CD4-positive, CD25-positive, alpha-beta regulatory T cell (primary cell): ENCODE measurements at regions not wholly inside any gene's neighbourhood (a gene's known extent, or its start where the extent isn't known, plus 50 kb on each side); places are given as distances from the start of the nearest gene placed in this dataset.

Experiments
- ATAC-seq, 2 donors: fragments of 150-1000 bp; cut with Tn5 transposase; one replicate each; pipeline ENCODE4 v1.10.0; 2021; ENCODE audit warnings: low read depth in 2 of 2, moderate number of reproducible peaks in 2 of 2, moderate library complexity in 1 of 2
- DNase-seq, 3 donors: peaks; one replicate each; pipeline versions ENCODE4 v3.0.0 to v3.0.0-alpha.2; 2012 to 2022; ENCODE audit warnings: mixed read lengths in 1 of 3
- H3K27ac ChIP-seq: one replicate; pipeline ENCODE4 v1.7.0; 2013; ENCODE audit warnings: mild to moderate bottlenecking, low read length; ENCODE audit not compliant: insufficient read depth, poor library complexity, severe bottlenecking
- H3K27me3 ChIP-seq: one replicate; pipeline ENCODE4 v1.7.0; 2013; ENCODE audit warnings: low read length; ENCODE audit not compliant: control insufficient read depth, insufficient read depth
- H3K36me3 ChIP-seq: one replicate; pipeline ENCODE4 v1.7.0; 2013; ENCODE audit warnings: mild to moderate bottlenecking, low read length, moderate library complexity; ENCODE audit not compliant: control insufficient read depth, insufficient read depth
- H3K4me1 ChIP-seq: 2 replicates; pipeline ENCODE4 v1.7.0; 2013; ENCODE audit warnings: mild to moderate bottlenecking, low read length; ENCODE audit not compliant: insufficient read depth, control insufficient read depth, poor library complexity, severe bottlenecking
- H3K4me3 ChIP-seq: one replicate; pipeline ENCODE4 v1.7.0; 2013; ENCODE audit warnings: low read depth, mild to moderate bottlenecking, low read length, moderate library complexity
- H3K9me3 ChIP-seq, 2 experiments: 1 replicate in 1 of 2; 2 replicates in 1 of 2; pipeline ENCODE4 v1.7.0; 2013; ENCODE audit warnings: low read length in 2 of 2, mild to moderate bottlenecking in 1 of 2, moderate library complexity in 1 of 2; ENCODE audit not compliant: control insufficient read depth in 2 of 2
- H3K27ac Mint-ChIP-seq, 3 donors: one replicate each; pipeline ENCODE4 v1.8.0; 2020 to 2022; ENCODE audit warnings: mild to moderate bottlenecking in 3 of 3, mixed read lengths in 3 of 3, moderate library complexity in 2 of 3
- H3K27me3 Mint-ChIP-seq: one replicate; pipeline ENCODE4 v1.8.0; 2022; ENCODE audit warnings: mild to moderate bottlenecking, mixed read lengths
- H3K36me3 Mint-ChIP-seq: one replicate; pipeline ENCODE4 v1.8.0; 2020; ENCODE audit warnings: mixed read lengths
- H3K4me1 Mint-ChIP-seq, 4 donors: one replicate each; pipeline ENCODE4 v1.8.0; 2020 to 2022; ENCODE audit warnings: mixed read lengths in 4 of 4, mild to moderate bottlenecking in 1 of 4
- H3K4me3 Mint-ChIP-seq, 4 donors: one replicate each; pipeline ENCODE4 v1.8.0; 2020 to 2022; ENCODE audit warnings: mild to moderate bottlenecking in 4 of 4, mixed read lengths in 4 of 4, moderate library complexity in 3 of 4
- H3K9me3 Mint-ChIP-seq, 7 donors: one replicate each; pipeline ENCODE4 v1.8.0; 2020 to 2022; ENCODE audit warnings: mixed read lengths in 7 of 7, mild to moderate bottlenecking in 3 of 7, moderate library complexity in 2 of 7

DNA sequence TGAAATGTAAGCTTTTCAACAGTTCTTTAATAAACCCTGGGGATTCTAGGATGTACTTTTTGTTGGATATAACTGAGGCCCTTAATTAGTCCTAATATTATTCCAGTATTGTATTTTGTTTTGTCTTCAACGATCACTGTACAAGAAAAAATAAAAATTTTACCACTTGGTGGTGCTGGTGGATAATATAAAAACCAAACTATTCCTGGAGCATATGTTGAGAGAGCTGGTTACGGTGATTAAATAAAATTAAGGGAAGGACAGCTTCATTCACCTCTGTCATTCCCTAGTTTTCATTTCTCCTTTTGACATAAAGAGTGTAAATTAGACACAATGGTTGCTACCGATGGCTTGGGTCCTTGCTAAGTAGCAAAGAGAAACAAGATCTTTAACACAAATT is 598.6 kb upstream of the PCDH20 start:
- H3K36me3 ChIP-seq, result no peaks in the 10 kb centered on the region
- DNase-seq (no peak), ATAC-seq (no peak)
- no peaks in the 10 kb centered on the region for H3K4me1 Mint-ChIP-seq
- no peak overlapping the region for H3K27ac ChIP-seq
- no peaks in the 10 kb centered on the region for H3K27me3 ChIP-seq
- no peak overlapping the region for H3K4me3 ChIP-seq
- no peaks in the 10 kb centered on the region for H3K27me3 Mint-ChIP-seq
- H3K4me3 Mint-ChIP-seq, result no peak overlapping the region
- no peaks in the 10 kb centered on the region for H3K9me3 ChIP-seq
- H3K9me3 Mint-ChIP-seq, result peaks cover 0 to 6% (median 2%) of the 10 kb centered on the region in 7 donors
- no peaks in the 10 kb centered on the region for H3K4me1 ChIP-seq
- no peaks in the 10 kb centered on the region for H3K36me3 Mint-ChIP-seq
- H3K27ac Mint-ChIP-seq, result no peak overlapping the region

GRCh38 chr13:62003452-62003851 is 587.8 kb upstream of the PCDH20 start:
- Mint-ChIP-seq H3K36me3 (no peaks in the 10 kb centered on the region), H3K4me3 (no peak overlapping the region), H3K9me3 (peaks cover 4 to 26% (median 6%) of the 10 kb centered on the region in 7 donors), H3K4me1 (no peaks in the 10 kb centered on the region), H3K27me3 (no peaks in the 10 kb centered on the region), H3K27ac (no peak overlapping the region)
- no peak for DNase-seq
- Histone ChIP-seq H3K9me3 (peaks cover 0 to 2% of the 10 kb centered on the region in 2 experiments), H3K27ac (no peak overlapping the region), H3K4me1 (no peaks in the 10 kb centered on the region), H3K27me3 (no peaks in the 10 kb centered on the region), H3K4me3 (no peak overlapping the region), H3K36me3 (no peaks in the 10 kb centered on the region)
- ATAC-seq, result no peak

GRCh38 chr13:61994174-61994573 is 578.5 kb upstream of the PCDH20 start:
- Histone ChIP-seq H3K4me3 (no peak overlapping the region), H3K27ac (no peak overlapping the region), H3K9me3 (peaks cover 2 to 4% of the 10 kb centered on the region in 2 experiments), H3K36me3 (no peaks in the 10 kb centered on the region), H3K27me3 (no peaks in the 10 kb centered on the region), H3K4me1 (no peaks in the 10 kb centered on the region)
- Mint-ChIP-seq H3K27me3 (no peaks in the 10 kb centered on the region), H3K4me3 (no peak overlapping the region), H3K9me3 (peaks cover 2 to 16% (median 10%) of the 10 kb centered on the region in 7 donors), H3K27ac (no peak overlapping the region), H3K4me1 (no peaks in the 10 kb centered on the region), H3K36me3 (no peaks in the 10 kb centered on the region)
- no peak for DNase-seq
- ATAC-seq, result no peak

GRCh38 chr13:61989978-61990377 is 574.3 kb upstream of the PCDH20 start:
- H3K27ac ChIP-seq, result no peak overlapping the region
- Mint-ChIP-seq H3K27ac (no peak overlapping the region), H3K4me1 (no peaks in the 10 kb centered on the region), H3K27me3 (no peaks in the 10 kb centered on the region), H3K9me3 (peaks cover 0 to 9% (median 6%) of the 10 kb centered on the region in 7 donors), H3K36me3 (no peaks in the 10 kb centered on the region), H3K4me3 (no peak overlapping the region)
- H3K4me1 ChIP-seq, result no peaks in the 10 kb centered on the region
- ATAC-seq (no peak), DNase-seq (no peak)
- no peak overlapping the region for H3K4me3 ChIP-seq
- H3K36me3 ChIP-seq, result no peaks in the 10 kb centered on the region
- H3K9me3 ChIP-seq, result no peaks in the 10 kb centered on the region
- no peaks in the 10 kb centered on the region for H3K27me3 ChIP-seq

DNA sequence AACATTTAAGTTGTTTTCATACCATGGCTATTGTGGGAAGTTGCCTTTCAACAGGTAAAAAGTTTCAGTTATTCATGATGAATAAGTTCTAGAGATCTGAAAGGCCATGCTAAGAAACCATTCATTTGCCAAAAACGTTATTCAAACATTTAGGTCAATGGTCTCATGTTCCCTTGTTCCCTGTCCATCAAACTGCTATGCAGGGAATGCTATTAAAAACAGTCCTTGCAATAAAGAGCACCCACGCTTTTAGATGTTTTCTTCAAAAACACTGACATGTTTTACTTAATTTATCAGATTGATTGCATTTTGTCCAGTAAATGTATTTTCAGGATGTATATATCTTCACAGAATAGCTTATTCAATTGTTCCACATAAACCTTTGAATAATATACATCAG is 573.2 kb upstream of the PCDH20 start:
- Mint-ChIP-seq H3K4me3 (no peak overlapping the region), H3K9me3 (peaks cover 0 to 7% (median 2%) of the 10 kb centered on the region in 7 donors), H3K27ac (no peak overlapping the region), H3K27me3 (no peaks in the 10 kb centered on the region), H3K4me1 (no peaks in the 10 kb centered on the region), H3K36me3 (no peaks in the 10 kb centered on the region)
- DNase-seq (no peak), ATAC-seq (no peak)
- H3K36me3 ChIP-seq, result no peaks in the 10 kb centered on the region
- H3K27me3 ChIP-seq, result no peaks in the 10 kb centered on the region
- no peak overlapping the region for H3K4me3 ChIP-seq
- no peaks in the 10 kb centered on the region for H3K4me1 ChIP-seq
- H3K27ac ChIP-seq, result no peak overlapping the region
- no peaks in the 10 kb centered on the region for H3K9me3 ChIP-seq

- Mint-ChIP-seq H3K4me3 (no peak overlapping the region), H3K4me1 (no peaks in the 10 kb centered on the region), H3K27me3 (no peaks in the 10 kb centered on the region), H3K27ac (no peak overlapping the region), H3K9me3 (peaks cover 0 to 20% (median 10%) of the 10 kb centered on the region in 7 donors), H3K36me3 (no peaks in the 10 kb centered on the region)
- ATAC-seq (no peak), DNase-seq (no peak)
- H3K4me3 ChIP-seq, result no peak overlapping the region
- H3K36me3 ChIP-seq, result no peaks in the 10 kb centered on the region
- no peak overlapping the region for H3K27ac ChIP-seq
- peaks cover 0 to 10% of the 10 kb centered on the region in 2 experiments for H3K9me3 ChIP-seq
- no peaks in the 10 kb centered on the region for H3K4me1 ChIP-seq
- no peaks in the 10 kb centered on the region for H3K27me3 ChIP-seq
These were observed 559.4 kb upstream of the PCDH20 start for GRCh38 chr13:61975001-61975400.

GRCh38 chr13:61965756-61966155 is 550.1 kb upstream of the PCDH20 start:
- H3K27me3 ChIP-seq, result no peaks in the 10 kb centered on the region
- H3K4me3 Mint-ChIP-seq, result no peak overlapping the region
- ATAC-seq (no peak), DNase-seq (no peak)
- H3K36me3 ChIP-seq, result no peaks in the 10 kb centered on the region
- H3K27ac Mint-ChIP-seq, result no peak overlapping the region
- peaks cover 0 to 4% (median 3%) of the 10 kb centered on the region in 7 donors for H3K9me3 Mint-ChIP-seq
- H3K4me1 Mint-ChIP-seq, result no peaks in the 10 kb centered on the region
- no peak overlapping the region for H3K27ac ChIP-seq
- no peaks in the 10 kb centered on the region for H3K27me3 Mint-ChIP-seq
- no peaks in the 10 kb centered on the region for H3K4me1 ChIP-seq
- H3K36me3 Mint-ChIP-seq, result no peaks in the 10 kb centered on the region
- H3K9me3 ChIP-seq, result no peaks in the 10 kb centered on the region
- no peak overlapping the region for H3K4me3 ChIP-seq

GRCh38 chr13:61960981-61961380 is 545.3 kb upstream of the PCDH20 start:
- ATAC-seq, result no peak
- no peaks in the 10 kb centered on the region for H3K4me1 ChIP-seq
- no peak overlapping the region for H3K27ac ChIP-seq
- no peak overlapping the region for H3K4me3 ChIP-seq
- no peak overlapping the region for H3K4me3 Mint-ChIP-seq
- H3K9me3 Mint-ChIP-seq, result peaks cover 0 to 12% (median 1%) of the 10 kb centered on the region in 7 donors
- no peaks in the 10 kb centered on the region for H3K36me3 Mint-ChIP-seq
- H3K9me3 ChIP-seq, result no peaks in the 10 kb centered on the region
- no peaks in the 10 kb centered on the region for H3K27me3 ChIP-seq
- H3K36me3 ChIP-seq, result no peaks in the 10 kb centered on the region
- no peak overlapping the region for H3K27ac Mint-ChIP-seq
- no peaks in the 10 kb centered on the region for H3K4me1 Mint-ChIP-seq
- no peak for DNase-seq
- H3K27me3 Mint-ChIP-seq, result no peaks in the 10 kb centered on the region
